Loucy (cell line): ENCODE measurements at regions not wholly inside any gene's neighbourhood (a gene's known extent, or its start where the extent isn't known, plus 50 kb on each side); places are given as distances from the start of the nearest gene placed in this dataset.

Experiments
- EZH2phosphoT487 ChIP-seq: fragments of 200-600 bp; IDR thresholded peaks from 2 replicates; pipeline ENCODE4 v1.6.1; 2018; ENCODE audit warnings: antibody characterized with exemption, mild to moderate bottlenecking, moderate library complexity, borderline replicate concordance
- TF ChIP-seq, protein P1 (sequence below): fragments of 200-600 bp; sonication (generic); conservative IDR thresholded peaks from 2 replicates; pipeline ENCODE4 v1.5.1; 2014; ENCODE audit warnings: mild to moderate bottlenecking, antibody characterized with exemption, low read length

GRCh38 chr9:18207735-18208134 lies 266.2 kb upstream of the ADAMTSL1 start:
- TF ChIP-seq, protein P1, sequence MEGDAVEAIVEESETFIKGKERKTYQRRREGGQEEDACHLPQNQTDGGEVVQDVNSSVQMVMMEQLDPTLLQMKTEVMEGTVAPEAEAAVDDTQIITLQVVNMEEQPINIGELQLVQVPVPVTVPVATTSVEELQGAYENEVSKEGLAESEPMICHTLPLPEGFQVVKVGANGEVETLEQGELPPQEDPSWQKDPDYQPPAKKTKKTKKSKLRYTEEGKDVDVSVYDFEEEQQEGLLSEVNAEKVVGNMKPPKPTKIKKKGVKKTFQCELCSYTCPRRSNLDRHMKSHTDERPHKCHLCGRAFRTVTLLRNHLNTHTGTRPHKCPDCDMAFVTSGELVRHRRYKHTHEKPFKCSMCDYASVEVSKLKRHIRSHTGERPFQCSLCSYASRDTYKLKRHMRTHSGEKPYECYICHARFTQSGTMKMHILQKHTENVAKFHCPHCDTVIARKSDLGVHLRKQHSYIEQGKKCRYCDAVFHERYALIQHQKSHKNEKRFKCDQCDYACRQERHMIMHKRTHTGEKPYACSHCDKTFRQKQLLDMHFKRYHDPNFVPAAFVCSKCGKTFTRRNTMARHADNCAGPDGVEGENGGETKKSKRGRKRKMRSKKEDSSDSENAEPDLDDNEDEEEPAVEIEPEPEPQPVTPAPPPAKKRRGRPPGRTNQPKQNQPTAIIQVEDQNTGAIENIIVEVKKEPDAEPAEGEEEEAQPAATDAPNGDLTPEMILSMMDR = no peak
- TF ChIP-seq EZH2phosphoT487 = no peak
